Erythroblast (primary cell): ENCODE measurements at regions not wholly inside any gene's neighbourhood (a gene's known extent, or its start where the extent isn't known, plus 50 kb on each side); places are given as distances from the start of the nearest gene placed in this dataset.
"Not testable (repeated sequence)": the region's sequence is repeated elsewhere in the genome, so short reads cannot be mapped to it uniquely, and the experiment has no call there.

Experiments
- DNase-seq, 2 experiments: peaks; one replicate each; lab custom pipeline; 2025; lab: John Stamatoyannopoulos, UW
- GATA1 ChIP-seq: IDR thresholded peaks from 2 replicates; pipeline ENCODE4 v1.6.1; 2011; ENCODE audit warnings: low read depth, mild to moderate bottlenecking, control low read depth, low read length, moderate library complexity
- POLR2A ChIP-seq: IDR thresholded peaks from 2 replicates; pipeline ENCODE4 v1.6.1; 2011; ENCODE audit warnings: mild to moderate bottlenecking, low read length

DNA sequence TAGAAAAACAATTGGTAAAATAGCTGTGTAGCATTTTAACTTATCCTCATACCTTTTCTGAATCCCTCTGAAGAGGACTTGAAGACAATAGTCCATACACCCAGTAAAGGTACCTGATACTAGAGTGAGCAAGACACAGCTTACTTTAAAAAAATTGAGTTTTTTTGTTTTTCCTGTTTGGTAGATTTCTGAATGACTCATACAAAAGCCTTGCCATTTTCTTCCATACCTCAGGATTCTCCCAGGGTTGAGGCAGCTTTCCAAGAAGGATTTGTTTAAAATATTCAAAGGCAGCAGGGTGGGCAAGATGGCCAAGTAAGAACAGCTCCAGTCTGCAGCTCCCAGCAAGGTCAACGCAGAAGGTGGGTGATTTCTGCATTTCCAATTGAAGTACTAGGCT is 551.0 kb upstream of the LRATD1 start:
- DNase-seq: no peak
- TF ChIP-seq GATA1 (no peak), POLR2A (no peak)

DNA sequence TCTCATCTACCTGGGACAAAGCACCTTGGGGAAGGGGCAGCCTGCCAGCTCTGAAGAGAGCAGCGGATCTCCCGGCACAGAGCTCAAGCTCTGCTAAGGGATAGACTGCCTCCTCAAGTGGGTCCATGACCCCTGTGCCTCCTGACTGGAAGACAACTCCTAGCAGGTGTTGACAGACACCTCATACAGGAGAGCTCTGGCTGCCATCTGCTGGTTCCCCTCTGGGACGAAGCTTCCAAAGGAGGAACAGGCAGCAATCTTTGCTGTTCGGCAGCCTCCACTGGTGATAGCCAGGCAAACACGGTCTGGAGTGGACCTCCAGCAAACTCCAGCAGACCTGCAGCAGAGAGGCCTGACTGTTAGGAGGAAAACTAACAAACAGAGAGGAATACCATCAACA is 549.9 kb upstream of the LRATD1 start:
- no peak for TF ChIP-seq POLR2A
- TF ChIP-seq GATA1: no peak
- no peak for DNase-seq

DNA sequence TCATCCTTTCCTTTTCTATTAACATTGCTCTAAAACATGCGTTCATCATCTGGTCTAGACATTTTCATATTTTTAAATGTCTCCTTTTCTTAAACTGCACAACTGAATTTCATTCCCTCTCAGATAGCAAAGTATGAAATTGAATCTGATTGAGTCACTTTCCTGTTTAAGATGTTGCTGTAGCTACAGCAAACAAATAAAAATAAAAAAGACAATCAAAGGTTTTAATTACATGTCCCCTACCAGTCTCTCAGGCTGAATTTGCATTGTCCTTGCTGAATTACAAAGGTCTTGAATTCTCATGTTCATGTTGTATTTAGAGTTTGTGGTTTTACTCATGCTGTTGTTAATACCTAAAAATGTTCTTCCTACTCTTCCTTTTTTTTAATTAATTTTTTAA is 537.9 kb upstream of the LRATD1 start:
- no peak for TF ChIP-seq POLR2A
- TF ChIP-seq GATA1: no peak
- DNase-seq: no peak

DNA sequence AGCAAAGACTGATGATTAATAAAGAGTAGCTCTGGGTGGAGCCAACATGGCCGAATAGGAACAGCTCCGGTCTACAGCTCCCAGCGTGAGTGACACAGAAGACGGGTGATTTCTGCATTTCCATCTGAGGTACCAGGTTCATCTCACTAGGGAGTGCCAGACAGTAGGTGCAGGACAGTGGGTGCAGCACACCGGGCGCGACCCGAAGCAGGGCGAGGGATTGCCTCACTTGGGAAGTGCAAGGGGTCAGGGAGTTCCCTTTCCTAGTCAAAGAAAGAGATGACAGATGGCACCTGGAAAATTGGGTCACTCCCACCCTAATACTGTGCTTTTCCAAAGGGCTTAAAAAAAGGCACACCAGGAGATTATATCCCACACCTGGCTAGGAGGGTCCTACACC is 533.4 kb upstream of the LRATD1 start:
- not testable (repeated sequence) for DNase-seq

DNA sequence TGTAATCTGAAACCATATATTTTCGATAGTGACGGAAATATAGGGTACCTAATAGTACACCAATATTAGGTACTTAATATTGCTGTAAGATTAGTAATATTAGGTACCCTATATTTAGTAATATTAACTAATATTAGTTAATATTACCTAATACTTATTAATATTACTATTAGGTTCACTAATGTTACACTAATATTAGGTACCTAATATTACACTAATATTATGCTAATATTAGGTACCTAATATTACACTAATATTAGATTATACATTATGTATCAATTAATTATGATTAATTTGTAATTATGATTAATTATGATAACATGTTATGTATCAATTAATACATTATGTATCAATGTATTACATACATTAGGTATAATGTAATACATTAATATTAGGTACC is 518.2 kb upstream of the LRATD1 start:
- DNase-seq: no peak
- TF ChIP-seq GATA1 (no peak), POLR2A (no peak)

DNA sequence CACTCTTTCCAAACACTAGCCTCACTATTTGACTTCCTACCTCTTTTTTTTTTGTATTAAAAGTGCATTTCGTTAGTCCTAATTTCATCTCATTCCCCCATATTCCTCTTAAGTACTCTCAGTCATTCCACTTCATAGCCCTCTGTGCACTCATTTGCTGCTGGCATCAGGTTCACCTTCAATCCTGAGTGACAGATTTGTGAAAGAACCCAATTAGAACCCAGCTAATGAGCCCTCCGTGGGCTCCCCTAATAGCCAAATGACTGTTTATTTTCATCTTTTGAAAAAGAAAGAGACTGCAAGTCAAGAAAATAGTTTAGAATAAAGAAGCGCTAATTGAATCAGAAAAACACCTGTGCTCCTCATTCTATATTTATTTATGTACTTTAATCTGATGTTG is 512.1 kb upstream of the LRATD1 start:
- no peak for DNase-seq
- TF ChIP-seq POLR2A (no peak), GATA1 (no peak)

DNA sequence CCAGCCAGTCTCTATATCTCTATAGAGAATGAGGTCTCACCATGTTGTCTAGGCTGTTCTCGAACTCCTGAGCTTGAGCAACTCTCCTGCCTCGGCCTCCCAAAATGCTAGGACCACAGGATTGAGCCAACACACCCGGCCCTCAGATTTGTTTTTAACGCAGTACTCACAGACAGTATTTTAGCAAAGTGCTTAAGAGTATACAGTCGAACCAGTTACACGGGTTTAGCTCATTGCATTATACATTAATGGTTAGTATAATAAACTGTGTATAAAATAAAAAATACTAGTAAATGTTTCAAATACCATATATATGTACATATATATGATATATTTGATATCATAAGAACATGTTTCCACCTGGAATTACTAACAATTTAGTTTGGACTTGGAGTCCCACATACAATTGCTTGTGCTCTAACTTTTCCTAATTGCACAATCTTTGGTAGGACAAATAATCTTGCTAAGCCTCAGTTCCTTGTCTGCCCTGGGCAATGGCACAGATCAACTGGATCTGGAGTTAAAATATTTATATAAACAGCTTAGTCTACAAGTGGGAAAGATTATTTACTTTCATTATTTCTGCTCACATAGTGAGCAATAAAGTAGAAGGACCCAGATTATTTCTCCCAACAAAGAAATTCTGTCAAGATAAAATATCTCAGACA is 508.9 kb upstream of the LRATD1 start:
- TF ChIP-seq GATA1 (no peak), POLR2A (no peak)
- DNase-seq: no peak

DNA sequence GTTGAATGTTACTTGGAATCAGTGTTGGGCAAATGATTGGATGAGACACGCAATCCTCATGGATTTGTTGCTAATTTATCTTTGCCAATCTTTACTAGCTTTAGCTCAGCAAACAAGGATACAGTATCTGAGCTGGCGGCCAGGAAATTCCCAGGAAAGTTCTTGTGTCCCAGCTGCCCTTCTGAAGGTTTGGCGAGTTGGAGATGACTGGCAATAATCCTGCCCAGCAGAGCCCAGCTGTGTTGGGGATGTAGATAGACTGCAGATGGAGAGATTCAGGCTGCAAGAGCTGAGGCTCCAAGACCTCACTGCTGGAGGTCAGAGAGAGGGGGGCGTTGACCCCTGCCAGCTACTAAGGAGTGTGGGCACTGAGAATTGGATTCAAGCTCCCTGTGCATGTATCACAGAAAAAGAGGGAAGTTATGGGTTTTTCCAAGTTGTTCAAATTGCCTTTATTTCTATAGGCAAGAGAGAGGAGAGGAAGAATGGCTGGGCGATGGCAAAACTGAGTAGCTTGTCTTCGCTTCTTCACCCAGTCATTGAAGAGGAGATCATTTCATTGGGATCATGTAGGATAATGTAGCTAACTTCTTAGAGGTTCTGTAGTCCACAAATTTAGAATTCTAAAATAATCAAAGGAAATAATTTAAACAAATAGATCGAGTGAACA is 506.8 kb upstream of the LRATD1 start:
- TF ChIP-seq POLR2A (no peak), GATA1 (no peak)
- no peak for DNase-seq

DNA sequence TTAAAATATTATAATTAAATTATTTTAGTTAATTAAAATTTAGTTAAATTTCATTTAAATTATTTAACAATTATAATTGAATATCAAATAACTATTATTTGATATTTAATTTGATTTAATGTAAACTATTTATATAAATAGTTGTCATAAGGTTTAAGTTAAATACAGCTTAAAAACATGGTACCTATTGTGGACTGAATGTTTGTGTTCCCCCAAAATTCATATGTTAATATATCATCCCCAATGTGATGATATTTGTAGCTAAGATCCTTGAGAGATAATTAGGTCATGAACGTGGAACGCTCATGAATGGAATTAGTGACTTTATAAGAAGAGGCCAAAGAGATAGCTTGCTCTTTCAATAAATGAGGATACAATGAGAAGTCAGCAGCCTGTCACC is 505.7 kb upstream of the LRATD1 start:
- no peak for TF ChIP-seq GATA1
- no peak for TF ChIP-seq POLR2A
- no peak for DNase-seq

DNA sequence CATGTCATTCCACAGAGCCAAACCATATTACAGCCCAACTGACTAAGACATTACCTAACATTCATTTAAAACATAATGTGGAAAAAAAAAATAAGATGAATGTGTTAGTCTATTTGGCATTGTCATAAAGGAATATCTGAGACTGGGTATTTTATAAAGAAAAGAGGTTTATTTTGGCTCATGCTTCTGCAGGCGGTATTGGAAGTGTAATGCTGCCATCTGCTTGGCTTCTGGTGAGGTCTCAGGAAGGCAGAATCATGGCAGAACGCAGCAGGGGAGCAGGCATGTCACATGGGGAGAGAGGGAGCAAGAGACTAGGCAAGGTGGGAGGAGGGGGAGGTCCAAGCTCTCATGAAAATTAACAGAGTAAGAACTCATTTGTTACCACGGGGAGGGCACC is 504.8 kb upstream of the LRATD1 start:
- no peak for TF ChIP-seq POLR2A
- TF ChIP-seq GATA1: no peak
- DNase-seq: no peak

DNA sequence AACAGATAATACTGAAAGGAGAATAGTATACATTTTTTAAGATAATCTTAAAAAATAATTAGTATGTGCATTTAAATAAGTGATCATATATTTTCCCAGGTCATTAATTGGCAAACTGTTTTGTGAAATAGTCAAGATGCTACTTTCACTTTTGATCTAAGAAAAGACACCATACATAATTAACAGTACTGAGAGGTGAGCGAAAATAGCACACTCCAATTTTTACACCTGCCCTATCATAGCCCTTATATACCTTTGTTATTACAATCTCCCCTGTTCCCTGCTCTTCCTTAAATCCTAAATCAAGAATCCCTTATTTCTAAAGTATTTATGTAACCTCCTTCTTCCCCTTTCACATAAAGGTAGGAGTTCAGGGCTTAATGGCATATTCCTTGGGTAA is 500.1 kb upstream of the LRATD1 start:
- no peak for DNase-seq
- TF ChIP-seq GATA1 (no peak), POLR2A (no peak)

DNA sequence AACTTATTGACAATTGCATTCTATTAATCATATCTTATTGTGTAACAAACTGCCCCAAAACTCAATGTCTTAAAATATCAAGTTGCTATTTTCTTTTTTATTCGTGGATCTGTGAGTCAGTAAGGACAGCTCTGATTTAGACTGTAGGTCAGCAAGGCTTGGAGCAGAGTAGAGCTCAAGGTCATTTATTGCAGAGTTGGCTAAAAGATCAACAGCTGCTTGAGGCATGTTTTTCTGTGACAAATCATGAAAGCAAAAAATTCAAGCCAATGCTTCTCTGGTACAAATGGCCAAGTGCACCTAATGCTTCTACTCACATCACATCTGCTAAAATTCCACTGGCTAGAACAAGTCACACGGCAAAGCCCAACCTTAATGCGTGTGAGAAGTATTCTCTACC is 497.7 kb upstream of the LRATD1 start:
- TF ChIP-seq GATA1: no peak
- no peak for TF ChIP-seq POLR2A
- DNase-seq: no peak

DNA sequence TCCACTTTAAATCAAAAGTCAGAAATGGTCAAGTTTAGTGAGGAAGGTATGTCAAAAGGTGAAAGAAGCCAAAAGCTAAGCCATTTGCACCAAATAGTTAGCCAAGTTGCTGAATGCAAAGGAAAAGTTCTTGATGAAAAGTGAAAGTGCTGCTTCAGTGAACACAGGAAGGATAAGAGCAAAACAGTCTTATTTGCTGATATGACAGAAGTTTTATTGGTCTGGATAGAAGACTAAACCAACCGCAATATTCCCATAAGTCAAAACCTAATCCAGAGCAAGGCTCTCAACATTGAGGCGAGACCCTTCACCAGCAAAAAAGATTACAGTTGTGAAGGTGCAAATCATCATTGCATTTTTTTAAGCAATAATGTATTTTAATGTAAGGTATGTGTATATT is 496.5 kb upstream of the LRATD1 start:
- TF ChIP-seq GATA1: no peak
- no peak for TF ChIP-seq POLR2A
- DNase-seq: no peak

DNA sequence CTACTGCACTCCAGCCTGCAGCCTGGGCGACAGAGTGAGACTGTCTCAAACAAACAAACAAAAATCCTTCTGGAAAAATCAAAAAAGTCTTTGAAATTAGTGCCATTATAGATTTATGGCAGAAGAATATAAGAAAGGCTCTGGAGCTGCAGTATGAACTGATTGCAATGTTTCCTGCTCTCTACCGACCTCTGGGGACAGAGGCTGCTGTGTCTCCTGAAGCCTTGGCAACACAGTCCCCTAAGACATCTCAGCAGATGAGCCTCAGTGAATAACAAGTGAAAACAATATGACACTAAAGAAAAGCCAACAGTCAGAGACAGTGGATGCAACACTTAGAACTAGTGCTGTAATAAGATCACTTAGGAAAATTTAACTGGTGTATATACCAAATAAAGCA is 494.9 kb upstream of the LRATD1 start:
- no peak for DNase-seq
- TF ChIP-seq POLR2A: no peak
- no peak for TF ChIP-seq GATA1

DNA sequence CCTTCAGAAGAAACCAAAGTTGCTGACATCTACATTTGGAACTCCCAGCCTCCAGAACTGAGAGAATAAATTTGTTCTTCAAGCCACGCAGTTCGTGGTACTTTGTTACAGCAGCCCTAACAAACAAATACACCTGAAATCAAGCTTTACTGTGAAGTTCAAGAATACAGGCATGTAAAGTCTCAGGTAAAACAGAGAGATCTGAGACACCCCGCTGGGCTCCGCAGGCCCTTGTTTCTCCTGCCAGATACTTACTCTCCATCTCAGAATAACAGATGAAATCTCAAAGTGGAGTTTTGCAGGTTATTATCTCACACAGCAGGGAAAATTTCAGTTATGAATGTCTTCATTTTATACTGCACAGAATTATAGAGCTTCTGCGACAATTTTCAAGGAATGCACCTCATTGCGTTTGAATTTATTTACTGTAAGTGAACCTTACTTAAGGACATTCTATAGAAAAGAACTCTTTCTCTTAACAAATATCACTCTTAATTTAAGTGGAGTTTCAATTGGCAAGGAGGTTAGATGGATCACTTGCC is 492.4 kb upstream of the LRATD1 start:
- DNase-seq: no peak
- TF ChIP-seq GATA1 (no peak), POLR2A (no peak)

DNA sequence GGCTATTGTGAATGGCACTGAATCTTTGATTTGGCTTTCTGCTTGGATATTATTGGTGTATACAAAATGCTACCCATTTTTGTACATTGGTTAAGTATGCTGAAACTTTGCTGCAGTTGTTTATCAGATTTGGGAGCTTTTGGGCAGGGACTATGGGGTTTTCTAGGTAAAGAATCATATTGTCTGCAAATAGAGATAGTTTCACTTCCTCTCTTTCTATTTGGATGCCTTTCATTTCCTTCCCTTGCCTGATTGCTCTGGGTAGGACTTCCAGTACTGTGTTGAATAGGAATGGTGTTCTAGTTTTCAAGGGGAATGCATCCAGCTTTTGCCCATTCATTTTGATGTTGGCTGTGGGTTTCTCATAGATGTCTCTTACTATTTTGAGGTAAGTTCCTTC is 489.1 kb upstream of the LRATD1 start:
- no peak for TF ChIP-seq GATA1
- TF ChIP-seq POLR2A: no peak
- DNase-seq: no peak
